Lower lobe of right lung (tissue), 2 donors: ENCODE measurements at regions not wholly inside any gene's neighbourhood (a gene's known extent, or its start where the extent isn't known, plus 50 kb on each side); places are given as distances from the start of the nearest gene placed in this dataset.
A peak's percentile ranks its signal among the peaks of the same experiment; 100 is the strongest.

ENCODE experiments used
- ATAC-seq, 2 donors: fragments of 200-7000 bp; cut with Tn5 transposase; one replicate each; pipeline ENCODE4 v1.9.1; 2020 to 2022; ENCODE audit warnings: mild to moderate bottlenecking in 2 of 2, moderate library complexity in 2 of 2
- DNase-seq: peaks from one replicate; pipeline ENCODE4 v3.0.0-alpha.2; 2020
- H3K27ac ChIP-seq: fragments of 200-600 bp; one replicate; pipeline ENCODE4 v1.8.0; 2022
- H3K27me3 ChIP-seq: fragments of 200-600 bp; one replicate; pipeline ENCODE4 v1.8.0; 2022; ENCODE audit warnings: low read depth
- H3K36me3 ChIP-seq: fragments of 200-600 bp; one replicate; pipeline ENCODE4 v1.8.0; 2022; ENCODE audit warnings: mild to moderate bottlenecking
- H3K4me1 ChIP-seq: fragments of 200-600 bp; one replicate; pipeline ENCODE4 v1.8.0; 2022
- H3K4me3 ChIP-seq: fragments of 200-600 bp; one replicate; pipeline ENCODE4 v1.8.0; 2022; ENCODE audit warnings: mild to moderate bottlenecking
- H3K9me3 ChIP-seq: fragments of 200-600 bp; one replicate; pipeline ENCODE4 v1.8.0; 2022
- CTCF ChIP-seq: fragments of 200-600 bp; IDR thresholded peaks from one replicate; pipeline ENCODE4 v1.8.0; 2022; ENCODE audit warnings: antibody characterized with exemption, mild to moderate bottlenecking
- intact Hi-C: fragments of 100-400 bp; cut with DNase I; formaldehyde crosslinking; loops from one replicate; pipeline ENCODE4 v1.11.0; 2022
- donor health status: DM: no; HTN: yes; CAD: no; lungs with severe emphysema.

- Histone ChIP-seq H3K27me3 (no peaks in the 10 kb centered on the region), H3K36me3 (no peaks in the 10 kb centered on the region), H3K27ac (no peak overlapping the region), H3K4me3 (no peak overlapping the region), H3K4me1 (no peaks in the 10 kb centered on the region), H3K9me3 (no peaks in the 10 kb centered on the region)
- DNase-seq (no peak), ATAC-seq (peak; percentile 47 to 64)
- TF ChIP-seq CTCF: no peak
- intact Hi-C loops: no loop called here
Observed at GRCh38 chr7:46651561-46652088, 730.6 kb upstream of the IGFBP3 start.

DNA sequence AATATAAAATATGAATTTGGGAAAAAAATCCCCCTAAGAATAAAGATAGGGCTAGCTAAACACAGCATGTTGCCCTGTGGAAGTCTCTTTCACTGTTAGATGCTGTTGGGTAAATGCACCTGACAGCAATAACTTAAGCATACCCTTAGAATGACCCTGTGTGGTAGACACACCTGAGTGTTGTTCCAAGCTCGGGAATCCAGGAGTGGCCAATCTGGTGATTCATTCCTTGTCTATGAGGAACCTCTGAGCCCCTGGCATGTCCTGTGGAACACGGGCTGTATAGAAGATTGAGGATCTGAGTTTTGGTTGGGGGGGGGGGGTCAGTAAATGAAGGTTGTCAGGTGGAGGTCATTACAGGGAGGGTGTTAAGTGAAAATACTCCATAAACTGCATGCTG lies 730.0 kb upstream of the IGFBP3 start:
- Histone ChIP-seq H3K4me1 (no peaks in the 10 kb centered on the region), H3K36me3 (no peaks in the 10 kb centered on the region), H3K4me3 (no peak overlapping the region), H3K27me3 (no peaks in the 10 kb centered on the region), H3K27ac (no peak overlapping the region), H3K9me3 (no peaks in the 10 kb centered on the region)
- ATAC-seq (peak; percentile 87 to 96), DNase-seq (no peak)
- TF ChIP-seq CTCF: no peak
- intact Hi-C loops: no loop called here

- DNase-seq (no peak), ATAC-seq (no peak)
- Histone ChIP-seq H3K27ac (no peak overlapping the region), H3K4me1 (no peaks in the 10 kb centered on the region), H3K9me3 (no peaks in the 10 kb centered on the region), H3K27me3 (no peaks in the 10 kb centered on the region), H3K36me3 (no peaks in the 10 kb centered on the region), H3K4me3 (no peak overlapping the region)
- intact Hi-C loops: no loop called here
- TF ChIP-seq CTCF: no peak
Observed at GRCh38 chr7:46649876-46650275, 728.8 kb upstream of the IGFBP3 start.

GRCh38 chr7:46637793-46638735 lies 717.0 kb upstream of the IGFBP3 start:
- ATAC-seq (peak in 1 of 2 donors; percentile 15), DNase-seq (no peak)
- no peaks in the 10 kb centered on the region for H3K36me3 ChIP-seq
- intact Hi-C loops: no loop called here
- H3K27me3 ChIP-seq: no peaks in the 10 kb centered on the region
- H3K27ac ChIP-seq: no peak overlapping the region
- H3K4me3 ChIP-seq: no peak overlapping the region
- no peaks in the 10 kb centered on the region for H3K4me1 ChIP-seq
- no peaks in the 10 kb centered on the region for H3K9me3 ChIP-seq
- TF ChIP-seq CTCF: no peak

DNA sequence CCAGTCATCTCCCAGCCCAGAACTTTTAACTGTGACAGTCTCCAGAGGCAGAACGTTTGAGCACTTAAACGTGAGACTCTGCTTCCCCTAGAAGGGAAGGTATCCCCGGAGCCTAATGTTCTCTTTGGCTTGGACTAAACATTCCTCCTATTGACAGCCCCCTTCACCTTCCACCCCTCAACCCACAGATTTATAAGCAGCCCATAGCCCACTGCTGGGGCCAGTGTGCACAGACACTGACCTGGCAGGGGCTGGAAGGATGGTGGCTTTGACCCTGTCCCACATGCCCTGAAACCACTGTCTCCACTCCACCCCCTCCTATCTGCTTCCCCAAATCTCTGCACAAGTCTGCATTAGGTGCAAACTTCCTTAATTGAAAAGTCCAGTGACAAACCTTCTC lies 715.0 kb upstream of the IGFBP3 start:
- H3K36me3 ChIP-seq: no peaks in the 10 kb centered on the region
- H3K4me1 ChIP-seq: no peaks in the 10 kb centered on the region
- DNase-seq: no peak
- no peaks in the 10 kb centered on the region for H3K27me3 ChIP-seq
- no peaks in the 10 kb centered on the region for H3K9me3 ChIP-seq
- no peak overlapping the region for H3K4me3 ChIP-seq
- no peak for ATAC-seq
- no peak overlapping the region for H3K27ac ChIP-seq
- intact Hi-C loops: no loop called here
- TF ChIP-seq CTCF: no peak
